K562 (cell line): ENCODE measurements at regions not wholly inside any gene's neighbourhood (a gene's known extent, or its start where the extent isn't known, plus 50 kb on each side); places are given as distances from the start of the nearest gene placed in this dataset.
A peak's percentile ranks its signal among the peaks of the same experiment; 100 is the strongest.

Experiments
- ATF1 ChIP-seq, 2 experiments: fragments of 450-650 bp in 1 of 2; IDR thresholded peaks; 2 replicates each; pipeline ENCODE4 v1.6.1; 2016; ENCODE audit warnings: missing compliant biosample characterization in 1 of 2, missing genetic modification characterization in 1 of 2
- CREM ChIP-seq: IDR thresholded peaks from 2 replicates; pipeline ENCODE4 v1.6.1; 2014; ENCODE audit warnings: antibody characterized with exemption, low read depth
- E2F8 ChIP-seq: fragments of 450-650 bp; IDR thresholded peaks from 2 replicates; pipeline ENCODE4 v1.7.1; 2018; ENCODE audit warnings: mild to moderate bottlenecking, low read depth; ENCODE audit not compliant: partially characterized antibody
- ELK1 ChIP-seq: sonication (generic); formaldehyde crosslinking; IDR thresholded peaks from 2 replicates; pipeline ENCODE4 v1.8.1; 2022; ENCODE audit warnings: missing genetic modification reagents
- ID3 ChIP-seq, 2 experiments: fragments of 250-450 bp in 1 of 2; fragments of 450-650 bp in 1 of 2; sonication (Bioruptor Pico) in 1 of 2; IDR thresholded peaks; 2 replicates each; pipeline versions ENCODE4 v1.6.1 to v1.8.0; 2016 to 2021; ENCODE audit warnings: mild to moderate bottlenecking in 2 of 2, moderate library complexity in 2 of 2, missing compliant biosample characterization in 1 of 2, missing genetic modification characterization in 1 of 2
- MAFG ChIP-seq: fragments of 450-650 bp; conservative IDR thresholded peaks from 2 replicates; pipeline ENCODE4 v1.6.1; 2016; ENCODE audit warnings: missing genetic modification characterization, missing compliant biosample characterization
- MEF2A ChIP-seq: IDR thresholded peaks from 2 replicates; pipeline ENCODE4 v1.6.1; 2011; ENCODE audit warnings: low read depth, mild to moderate bottlenecking, low read length, moderate library complexity; ENCODE audit not compliant: control insufficient read depth
- POLR2AphosphoS2 ChIP-seq: IDR thresholded peaks from 2 replicates; pipeline ENCODE4 v1.6.1; 2012; ENCODE audit warnings: low read length, improper control_type of control experiment
- PRDM10 ChIP-seq: fragments of 450-650 bp; IDR thresholded peaks from 2 replicates; pipeline ENCODE4 v1.6.1; 2018; ENCODE audit not compliant: partially characterized antibody
- SIN3A ChIP-seq, 2 experiments: fragments of 150-350 bp in 1 of 2; IDR thresholded peaks; 2 replicates each; pipeline ENCODE4 v1.6.1; 2011 to 2016; ENCODE audit warnings: borderline replicate concordance in 2 of 2, low read depth in 2 of 2, low read length in 2 of 2, mild to moderate bottlenecking in 2 of 2, moderate library complexity in 2 of 2; ENCODE audit not compliant: control insufficient read depth in 1 of 2
- ZBTB1 ChIP-seq: sonication (generic); formaldehyde crosslinking; IDR thresholded peaks from 2 replicates; pipeline ENCODE4 v1.8.1; 2023; ENCODE audit warnings: missing genetic modification reagents, low read depth, mild to moderate bottlenecking, borderline replicate concordance
- ZBTB7A ChIP-seq: IDR thresholded peaks from 2 replicates; pipeline ENCODE4 v1.6.1; 2011; ENCODE audit warnings: low read depth, mild to moderate bottlenecking, low read length, moderate library complexity, borderline replicate concordance; ENCODE audit not compliant: control insufficient read depth
- ZNF133 ChIP-seq: fragments of 250-450 bp; sonication (Bioruptor Pico); IDR thresholded peaks from 2 replicates; pipeline ENCODE4 v1.4.0; 2020; ENCODE audit warnings: mild to moderate bottlenecking
- ZNF311 ChIP-seq: fragments of 250-450 bp; sonication (Bioruptor Pico); IDR thresholded peaks from 2 replicates; pipeline ENCODE4 v1.4.0; 2020; ENCODE audit warnings: mild to moderate bottlenecking, moderate library complexity

GRCh38 chr19:46958532-46958931 is 61.1 kb upstream of the NPAS1 start (continued):
- TF ChIP-seq POLR2AphosphoS2 (no peak), ATF1 (CRISPR knock-in tag; IDR thresholded peaks at IDR 0.05) (no peak), ATF1 (tag; IDR thresholded peaks at IDR 0.05) (no peak), MAFG (tag) (no peak), MEF2A (no peak), ZBTB1 (CRISPR knock-in tag) (no peak), SIN3A (IDR thresholded peaks at IDR 0.05; ENCODE audit: borderline replicate concordance in 2 of 2, control insufficient read depth in 1 of 2, low read depth in 2 of 2, low read length in 2 of 2) (no peak), ZNF311 (CRISPR knock-in tag) (no peak), PRDM10 (no peak), ELK1 (CRISPR knock-in tag) (no peak), ID3 (CRISPR knock-in tag; IDR thresholded peaks at IDR 0.05) (no peak), ID3 (tag; IDR thresholded peaks at IDR 0.05) (0 out of 2 replicates have a peak, but pooled peaks have one; percentile 43), ZNF133 (CRISPR knock-in tag) (no peak), ZBTB7A (no peak), E2F8 (no peak), CREM (no peak)
